ENCODE measurements at regions not wholly inside any gene's neighbourhood (a gene's known extent, or its start where the extent isn't known, plus 50 kb on each side); places are given as distances from the start of the nearest gene placed in this dataset.

- intact Hi-C loops (cut with DNase I): no loop called here
- Histone ChIP-seq H3K4me1 (replicated peaks) (no peaks in the 10 kb centered on the region), H3K36me3 (no peaks in the 10 kb centered on the region), H3K4me3 (no peak overlapping the region), H3K27ac (no peak overlapping the region), H3K27me3 (replicated peaks; ENCODE audit: insufficient read depth) (no peaks in the 10 kb centered on the region), H3K9me3 (no peaks in the 10 kb centered on the region)
- no peak for DNase-seq (ENCODE audit: low spot score)
- TF ChIP-seq CTCF (IDR thresholded peaks at IDR 0.05): no peak
- TF ChIP-seq POLR2AphosphoS5 (IDR thresholded peaks at IDR 0.05): no peak
- TF ChIP-seq POLR2A (IDR thresholded peaks at IDR 0.05): no peak
- 86% methylated on average over 1 of the region's 1 CpG for WGBS
Observed at GRCh38 chr4:10180603-10180926, 64.0 kb upstream of the WDR1 start.

GRCh38 chr4:10179957-10180602 lies 63.5 kb upstream of the WDR1 start:
- no peaks in the 10 kb centered on the region for H3K27me3 ChIP-seq (replicated peaks; ENCODE audit: insufficient read depth)

GRCh38 chr4:10178763-10179162 lies 62.2 kb upstream of the WDR1 start:
- WGBS: 97% methylated on average over 5 of the region's 5 CpGs
- H3K4me1 ChIP-seq (replicated peaks): peaks cover 6% of the 10 kb centered on the region
- intact Hi-C loops (cut with DNase I): no loop called here
- TF ChIP-seq CTCF (IDR thresholded peaks at IDR 0.05): no peak
- TF ChIP-seq POLR2A (IDR thresholded peaks at IDR 0.05): no peak
- TF ChIP-seq POLR2AphosphoS5 (IDR thresholded peaks at IDR 0.05): no peak
- no peak for DNase-seq (ENCODE audit: low spot score)
- H3K27me3 ChIP-seq (replicated peaks; ENCODE audit: insufficient read depth): no peaks in the 10 kb centered on the region
- H3K27ac ChIP-seq: no peak overlapping the region
- no peaks in the 10 kb centered on the region for H3K9me3 ChIP-seq
- H3K4me3 ChIP-seq: no peak overlapping the region
- no peaks in the 10 kb centered on the region for H3K36me3 ChIP-seq

More at GRCh38 chr4:10179957-10180602, 63.5 kb upstream of the WDR1 start:
- Histone ChIP-seq H3K4me1 (replicated peaks) (no peaks in the 10 kb centered on the region), H3K27ac (no peak overlapping the region), H3K9me3 (no peaks in the 10 kb centered on the region), H3K4me3 (no peak overlapping the region), H3K36me3 (no peaks in the 10 kb centered on the region)
- intact Hi-C loops (cut with DNase I): no loop called here
- no peak for DNase-seq (ENCODE audit: low spot score)
- no peak for TF ChIP-seq POLR2AphosphoS5 (IDR thresholded peaks at IDR 0.05)
- TF ChIP-seq CTCF (IDR thresholded peaks at IDR 0.05): no peak
- no peak for TF ChIP-seq POLR2A (IDR thresholded peaks at IDR 0.05)
- WGBS: 70% methylated on average over 4 of the region's 4 CpGs

GRCh38 chr4:10175626-10176025 lies 59.0 kb upstream of the WDR1 start:
- Histone ChIP-seq H3K9me3 (no peaks in the 10 kb centered on the region), H3K27me3 (replicated peaks; ENCODE audit: insufficient read depth) (no peaks in the 10 kb centered on the region), H3K4me3 (no peak overlapping the region), H3K4me1 (replicated peaks) (peaks cover 8% of the 10 kb centered on the region), H3K36me3 (no peaks in the 10 kb centered on the region), H3K27ac (no peak overlapping the region)
- intact Hi-C loops (cut with DNase I): loop anchor here (2.0 kb wide), 1 partner anchor 59 kb away; the partner anchor contains the start of gene WDR1
- TF ChIP-seq POLR2A (IDR thresholded peaks at IDR 0.05) (no peak), CTCF (IDR thresholded peaks at IDR 0.05) (no peak), POLR2AphosphoS5 (IDR thresholded peaks at IDR 0.05) (no peak)
- WGBS: 86% methylated on average over 7 of the region's 7 CpGs
- no peak for DNase-seq (ENCODE audit: low spot score)

Data from prostate gland (tissue), 2 donors.